Common myeloid progenitor, CD34-positive (primary cell): ENCODE measurements at regions not wholly inside any gene's neighbourhood (a gene's known extent, or its start where the extent isn't known, plus 50 kb on each side); places are given as distances from the start of the nearest gene placed in this dataset.

ENCODE experiments used
- CTCF ChIA-PET: fragments of 350-600 bp; sonication (Branson Sonifier 250); formaldehyde crosslinking; loops from one replicate; lab custom pipeline; 2021; ENCODE audit warnings: antibody characterized with exemption; lab: Charles Lee
- POLR2A ChIA-PET: fragments of 350-600 bp; sonication (Branson Sonifier 250); formaldehyde crosslinking; loops from one replicate; lab custom pipeline; 2021; ENCODE audit warnings: antibody characterized with exemption; lab: Charles Lee
- DNase-seq, 3 donors: peaks; one replicate each; pipeline versions ENCODE4 v3.0.0 to v3.0.0-alpha.2; 2013
- H3K27ac ChIP-seq, 2 experiments: 1 replicate in 1 of 2; 2 replicates in 1 of 2; pipeline ENCODE4 v1.7.0; 2013; ENCODE audit warnings: inconsistent platforms in 2 of 2, low read length in 2 of 2, mild to moderate bottlenecking in 2 of 2, low read depth in 1 of 2, moderate library complexity in 1 of 2; ENCODE audit not compliant: severe bottlenecking in 2 of 2, insufficient read depth in 1 of 2, poor library complexity in 1 of 2
- H3K27me3 ChIP-seq, 5 experiments: replicated peaks in 2 of 5; 1 replicate in 3 of 5; 2 replicates in 2 of 5; pipeline versions ENCODE4 v1.6.1 to v1.7.0; 2013; ENCODE audit warnings: low read length in 4 of 5, mild to moderate bottlenecking in 2 of 5, moderate library complexity in 2 of 5, inconsistent platforms in 1 of 5; ENCODE audit not compliant: insufficient read depth in 5 of 5, control insufficient read depth in 4 of 5
- H3K36me3 ChIP-seq, 4 experiments: 1 replicate in 2 of 4; 2 replicates in 2 of 4; pipeline versions ENCODE4 v1.6.1 to v1.7.0; 2013; ENCODE audit warnings: low read length in 3 of 4, control low read depth in 1 of 4, mild to moderate bottlenecking in 1 of 4; ENCODE audit not compliant: control insufficient read depth in 4 of 4, insufficient read depth in 4 of 4
- H3K4me1 ChIP-seq, 4 experiments: 1 replicate in 3 of 4; 2 replicates in 1 of 4; pipeline versions ENCODE4 v1.6.1 to v1.7.1; 2013; ENCODE audit warnings: low read length in 3 of 4, mild to moderate bottlenecking in 3 of 4, control low read depth in 1 of 4, inconsistent platforms in 1 of 4, moderate library complexity in 1 of 4; ENCODE audit not compliant: control insufficient read depth in 4 of 4, insufficient read depth in 4 of 4; ENCODE audit errors: control extremely low read depth in 1 of 4
- H3K4me3 ChIP-seq, 7 experiments: 1 replicate in 4 of 7; 2 replicates in 3 of 7; pipeline versions ENCODE4 v1.5.1 to v1.7.0; 2013; ENCODE audit warnings: mild to moderate bottlenecking in 7 of 7, low read length in 6 of 7, moderate library complexity in 6 of 7, inconsistent platforms in 2 of 7, low read depth in 2 of 7, control low read depth in 1 of 7; ENCODE audit not compliant: insufficient read depth in 4 of 7, control insufficient read depth in 1 of 7; ENCODE audit errors: extremely low read depth in 1 of 7
- H3K9me3 ChIP-seq, 5 experiments: 1 replicate in 4 of 5; 2 replicates in 1 of 5; pipeline versions ENCODE4 v1.6.1 to v1.7.1; 2013; ENCODE audit warnings: low read length in 4 of 5, mild to moderate bottlenecking in 2 of 5, inconsistent platforms in 1 of 5, low read depth in 1 of 5, moderate library complexity in 1 of 5; ENCODE audit not compliant: control insufficient read depth in 4 of 5, insufficient read depth in 2 of 5; ENCODE audit errors: control extremely low read depth in 1 of 5
- WGBS: methylation state at CpG from one replicate; pipeline ENCODE4 v1.1.5; 2013; ENCODE audit not compliant: insufficient coverage; 5-methylcytosine and 5-hydroxymethylcytosine counted together

- Histone ChIP-seq H3K9me3 (peaks cover 0 to 2% (median 0%) of the 10 kb centered on the region in 5 experiments), H3K36me3 (no peaks in the 10 kb centered on the region), H3K27ac (no peak overlapping the region), H3K4me3 (no peak overlapping the region), H3K4me1 (no peaks in the 10 kb centered on the region), H3K27me3 (peaks cover 0 to 2% (median 0%) of the 10 kb centered on the region in 5 experiments)
- WGBS = no CpG with 5 or more reads among the region's 4 CpGs
- ChIA-PET POLR2A (no interaction called here), CTCF (no interaction called here)
- DNase-seq = no peak
Observed at GRCh38 chrX:19172741-19173140, 50.5 kb upstream of the ADGRG2 start.

- DNase-seq = no peak
- 83% methylated on average over 9 of the region's 10 CpGs for WGBS
- Histone ChIP-seq H3K36me3 (no peaks in the 10 kb centered on the region), H3K27me3 (peaks cover 0 to 3% (median 0%) of the 10 kb centered on the region in 5 experiments), H3K4me3 (no peak overlapping the region), H3K4me1 (no peaks in the 10 kb centered on the region), H3K9me3 (no peaks in the 10 kb centered on the region), H3K27ac (no peak overlapping the region)
- ChIA-PET CTCF (no interaction called here), POLR2A (no interaction called here)
Observed at GRCh38 chrX:19174401-19175025, 52.2 kb upstream of the ADGRG2 start.

- Histone ChIP-seq H3K27me3 (peaks cover 0 to 3% (median 0%) of the 10 kb centered on the region in 5 experiments), H3K9me3 (no peaks in the 10 kb centered on the region), H3K4me1 (no peaks in the 10 kb centered on the region), H3K4me3 (no peak overlapping the region), H3K36me3 (no peaks in the 10 kb centered on the region), H3K27ac (no peak overlapping the region)
- ChIA-PET POLR2A (no interaction called here), CTCF (no interaction called here)
- WGBS = 60% methylated on average over 1 of the region's 4 CpGs
- DNase-seq = no peak
Observed at GRCh38 chrX:19176901-19177630, 54.8 kb upstream of the ADGRG2 start.

- Histone ChIP-seq H3K36me3 (no peaks in the 10 kb centered on the region), H3K9me3 (no peaks in the 10 kb centered on the region), H3K4me1 (no peaks in the 10 kb centered on the region), H3K27me3 (peaks cover 0 to 3% (median 0%) of the 10 kb centered on the region in 5 experiments), H3K27ac (no peak overlapping the region), H3K4me3 (no peak overlapping the region)
- POLR2A ChIA-PET = no interaction called here
- 91% methylated on average over 5 of the region's 6 CpGs for WGBS
- CTCF ChIA-PET = interaction anchor here (0.7 kb wide), 1 partner anchor 69 kb away, joined by 3 read pairs; no protein-coding TSS in a partner anchor
- DNase-seq = no peak
Observed at GRCh38 chrX:19177721-19178120, 55.5 kb upstream of the ADGRG2 start.

DNA sequence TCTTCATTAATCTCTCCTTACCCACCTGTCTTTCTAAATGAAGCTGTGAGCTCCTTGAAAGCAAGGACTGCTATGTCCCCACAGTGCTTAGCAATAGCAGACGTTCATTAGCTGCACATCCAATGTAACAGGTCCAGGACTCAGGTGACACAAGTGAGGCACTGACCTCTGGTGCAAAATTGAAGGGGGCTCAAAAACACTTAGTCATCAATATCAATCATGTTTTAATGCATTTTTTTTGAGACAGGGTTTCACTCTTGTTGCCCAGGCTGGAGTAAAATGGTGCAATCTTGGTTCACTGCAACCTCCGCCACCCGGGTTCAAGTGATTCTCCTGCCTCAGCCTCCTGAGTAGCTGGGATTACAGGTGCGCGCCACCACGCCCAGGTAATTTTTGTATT is 56.1 kb upstream of the ADGRG2 start:
- WGBS = 93% methylated on average over 3 of the region's 6 CpGs
- no peak for DNase-seq
- POLR2A ChIA-PET = no interaction called here

GRCh38 chrX:19179389-19179788 is 57.1 kb upstream of the ADGRG2 start:
- ChIA-PET POLR2A (no interaction called here), CTCF (no interaction called here)
- no peak overlapping the region for H3K27ac ChIP-seq
- peaks cover 0 to 3% (median 0%) of the 10 kb centered on the region in 5 experiments for H3K27me3 ChIP-seq
- 93% methylated on average over 4 of the region's 5 CpGs for WGBS
- no peak for DNase-seq
- no peak overlapping the region for H3K4me3 ChIP-seq
- H3K9me3 ChIP-seq = no peaks in the 10 kb centered on the region
- no peaks in the 10 kb centered on the region for H3K4me1 ChIP-seq
- no peaks in the 10 kb centered on the region for H3K36me3 ChIP-seq

More for the DNA sequence above, 56.1 kb upstream of the ADGRG2 start:
- CTCF ChIA-PET = no interaction called here
- peaks cover 0 to 3% (median 0%) of the 10 kb centered on the region in 5 experiments for H3K27me3 ChIP-seq
- H3K27ac ChIP-seq = no peak overlapping the region
- no peaks in the 10 kb centered on the region for H3K4me1 ChIP-seq
- H3K4me3 ChIP-seq = no peak overlapping the region
- no peaks in the 10 kb centered on the region for H3K36me3 ChIP-seq
- no peaks in the 10 kb centered on the region for H3K9me3 ChIP-seq

GRCh38 chrX:19181345-19181744 is 59.1 kb upstream of the ADGRG2 start:
- POLR2A ChIA-PET = no interaction called here
- WGBS = 75% methylated on average over 4 of the region's 6 CpGs
- Histone ChIP-seq H3K4me1 (no peaks in the 10 kb centered on the region), H3K9me3 (no peaks in the 10 kb centered on the region), H3K36me3 (no peaks in the 10 kb centered on the region), H3K27ac (no peak overlapping the region), H3K4me3 (no peak overlapping the region), H3K27me3 (peaks cover 0 to 3% (median 0%) of the 10 kb centered on the region in 5 experiments)
- CTCF ChIA-PET = no interaction called here
- DNase-seq = no peak
